ENCODE measurements at regions not wholly inside any gene's neighbourhood (a gene's known extent, or its start where the extent isn't known, plus 50 kb on each side); places are given as distances from the start of the nearest gene placed in this dataset.
A peak's percentile ranks its signal among the peaks of the same experiment; 100 is the strongest.

GRCh38 chr11:69930081-69931059 lies 111.2 kb upstream of the FGF3 start:
- no peaks in the 10 kb centered on the region for H3K9me3 ChIP-seq (ENCODE audit: control insufficient read depth, low read length)
- no peaks in the 10 kb centered on the region for H3K36me3 ChIP-seq (ENCODE audit: control insufficient read depth in 1 of 2, insufficient read depth in 2 of 2, low read length in 1 of 2)
- no peaks in the 10 kb centered on the region for H3K27me3 ChIP-seq (ENCODE audit: control insufficient read depth in 1 of 2, insufficient read depth in 2 of 2, low read length in 1 of 2)
- H3K4me1 ChIP-seq (ENCODE audit: control insufficient read depth in 1 of 2, insufficient read depth in 2 of 2, low read length in 2 of 2) = no peaks in the 10 kb centered on the region
- intact Hi-C loops (cut with DNase I) = no loop called here
- WGBS, 2 donors = 93 to 94% methylated on average over 20 of the region's 20 CpGs
- peak; percentile 12 for ATAC-seq (ENCODE audit: low FRiP score)
- no peak overlapping the region for H3K27ac ChIP-seq (ENCODE audit: low read depth in 1 of 2, low read length in 2 of 2)
- H3K4me3 ChIP-seq (ENCODE audit: low read length in 2 of 2) = no peak overlapping the region
- peak; percentile 39 to 58 for DNase-seq

DNA sequence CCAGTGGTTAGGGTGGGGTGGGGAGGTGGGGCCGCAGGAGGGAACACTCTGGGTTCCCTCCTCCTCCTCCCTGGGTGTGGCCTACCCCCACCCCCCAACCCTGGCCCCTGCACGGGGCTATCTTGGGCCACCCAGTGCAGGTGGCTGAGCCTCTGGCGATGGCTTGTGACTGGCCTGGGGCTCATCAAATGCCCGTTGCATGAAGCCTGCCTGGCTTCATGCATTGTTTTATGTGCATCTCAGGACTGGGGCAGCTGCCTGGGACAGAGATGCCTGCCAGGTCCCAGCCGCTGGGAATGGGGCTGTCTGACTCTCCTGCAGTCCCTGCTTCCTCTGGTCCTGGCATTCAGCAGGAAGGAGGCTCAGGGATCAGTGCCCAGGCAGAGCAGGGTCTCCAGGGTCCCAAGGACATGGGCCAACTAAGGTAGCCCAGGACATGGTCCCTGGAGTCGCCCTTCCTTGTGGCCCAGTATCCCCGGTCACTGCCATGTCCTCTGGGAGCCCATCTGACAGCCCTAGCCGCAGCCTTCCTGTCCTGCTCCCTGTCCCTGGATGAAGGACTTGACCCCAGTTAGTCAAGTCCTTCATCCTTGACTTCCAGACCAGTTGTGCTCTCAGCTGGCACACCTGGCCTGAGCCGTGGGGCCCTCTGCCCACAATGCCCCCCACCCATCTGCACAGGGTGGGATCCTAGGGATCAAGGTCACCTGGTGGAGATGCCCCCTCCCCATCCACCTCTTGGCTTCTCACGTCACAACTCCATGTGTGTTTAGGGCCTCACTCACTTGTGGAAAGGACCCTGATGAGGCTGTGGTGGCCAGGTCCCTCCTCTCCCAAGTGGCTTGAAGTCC lies 112.1 kb upstream of the FGF3 start:
- 80 to 81% methylated on average over 10 of the region's 10 CpGs for WGBS, 2 donors
- no peak overlapping the region for H3K27ac ChIP-seq (ENCODE audit: low read depth in 1 of 2, low read length in 2 of 2)
- intact Hi-C loops (cut with DNase I) = no loop called here
- H3K4me1 ChIP-seq (ENCODE audit: control insufficient read depth in 1 of 2, insufficient read depth in 2 of 2, low read length in 2 of 2) = no peaks in the 10 kb centered on the region
- H3K27me3 ChIP-seq (ENCODE audit: control insufficient read depth in 1 of 2, insufficient read depth in 2 of 2, low read length in 1 of 2) = no peaks in the 10 kb centered on the region
- H3K9me3 ChIP-seq (ENCODE audit: control insufficient read depth, low read length) = no peaks in the 10 kb centered on the region
- H3K4me3 ChIP-seq (ENCODE audit: low read length in 2 of 2) = no peak overlapping the region
- H3K36me3 ChIP-seq (ENCODE audit: control insufficient read depth in 1 of 2, insufficient read depth in 2 of 2, low read length in 1 of 2) = no peaks in the 10 kb centered on the region
- ATAC-seq (ENCODE audit: low FRiP score) (peak; percentile 9), DNase-seq (peak; percentile 33 to 43)

DNA sequence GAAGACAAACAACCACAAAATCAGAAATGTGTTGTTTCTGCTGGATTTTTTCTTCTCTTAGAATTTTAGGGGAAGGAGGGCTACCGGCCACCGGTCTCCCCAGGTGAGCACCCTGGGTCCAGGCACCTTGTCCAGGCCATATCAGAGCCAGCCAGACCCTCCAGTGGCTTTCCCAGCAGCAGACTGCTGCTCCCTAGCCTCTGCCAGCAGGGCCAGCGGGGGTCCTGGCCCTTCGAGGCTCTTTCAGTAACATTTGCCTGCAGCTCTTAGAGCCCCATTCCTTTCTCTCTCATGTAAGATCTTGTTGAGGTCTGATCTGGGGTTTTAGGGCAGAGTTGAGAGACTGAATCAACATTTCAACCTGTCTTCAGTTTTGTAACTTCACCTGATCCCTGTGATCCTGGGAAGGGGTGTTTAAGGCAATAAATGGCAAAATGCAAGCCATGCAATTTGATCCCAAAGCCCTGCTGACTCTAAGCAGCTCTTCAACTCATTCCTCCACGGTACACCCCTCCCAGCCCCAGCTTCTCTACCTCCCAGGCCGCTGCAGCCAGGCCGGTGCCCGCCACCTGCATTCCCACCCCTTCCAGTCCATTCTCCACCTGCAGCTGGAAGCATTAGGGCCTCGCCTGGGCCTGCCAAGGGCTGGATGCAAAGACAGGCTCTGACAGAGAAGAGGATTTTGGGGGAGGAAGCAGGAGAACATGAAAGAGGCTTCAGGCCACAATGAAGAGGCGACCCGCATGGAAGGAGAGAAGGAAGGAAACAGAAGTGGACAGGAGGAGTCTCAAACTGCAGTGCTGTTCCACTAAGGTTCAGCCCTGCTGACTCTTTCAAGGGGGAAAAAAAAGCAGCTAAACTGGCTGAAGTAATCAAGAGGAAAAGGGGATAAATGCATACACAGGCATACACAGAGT lies 113.0 kb upstream of the FGF3 start:
- Histone ChIP-seq H3K9me3 (ENCODE audit: control insufficient read depth, low read length) (no peaks in the 10 kb centered on the region), H3K36me3 (ENCODE audit: control insufficient read depth in 1 of 2, insufficient read depth in 2 of 2, low read length in 1 of 2) (no peaks in the 10 kb centered on the region), H3K4me1 (ENCODE audit: control insufficient read depth in 1 of 2, insufficient read depth in 2 of 2, low read length in 2 of 2) (no peaks in the 10 kb centered on the region), H3K27ac (ENCODE audit: low read depth in 1 of 2, low read length in 2 of 2) (no peak overlapping the region), H3K4me3 (ENCODE audit: low read length in 2 of 2) (no peak overlapping the region), H3K27me3 (ENCODE audit: control insufficient read depth in 1 of 2, insufficient read depth in 2 of 2, low read length in 1 of 2) (no peaks in the 10 kb centered on the region)
- no peak for ATAC-seq (ENCODE audit: low FRiP score)
- DNase-seq = peak; percentile 17 to 55
- WGBS, 2 donors = 92 to 95% methylated on average over 11 of the region's 11 CpGs
- intact Hi-C loops (cut with DNase I) = no loop called here

DNA sequence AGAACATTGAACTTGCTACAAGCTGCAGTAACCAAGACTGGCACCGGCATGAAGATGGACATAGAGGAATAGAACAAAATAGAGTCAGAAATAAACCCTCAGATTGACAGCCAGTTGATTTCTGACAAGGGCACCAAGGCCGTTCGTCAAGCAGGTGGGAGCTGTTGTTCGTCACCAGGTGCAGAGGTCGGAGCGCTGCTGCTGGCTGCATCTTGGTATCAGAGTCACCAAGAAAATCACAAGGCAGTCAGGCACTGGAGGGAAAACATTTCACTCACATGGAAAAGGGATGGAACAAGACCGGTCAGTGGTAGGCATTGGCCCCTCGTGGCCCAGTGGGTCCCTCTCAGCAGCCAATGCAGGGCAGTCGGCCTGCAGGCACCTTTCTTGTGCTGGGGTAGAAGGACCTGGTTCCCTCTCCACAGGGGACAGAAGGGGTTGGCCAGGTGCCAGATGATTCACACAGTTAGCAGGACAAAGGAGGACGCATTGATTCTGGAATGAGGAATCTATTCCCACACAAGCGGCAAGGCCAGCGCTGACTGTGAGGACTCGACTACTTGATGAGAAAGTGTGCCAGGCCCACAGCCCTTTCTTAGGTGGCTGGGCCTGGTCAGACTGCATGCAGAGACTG lies 115.8 kb upstream of the FGF3 start:
- Histone ChIP-seq H3K27me3 (ENCODE audit: control insufficient read depth in 1 of 2, insufficient read depth in 2 of 2, low read length in 1 of 2) (no peaks in the 10 kb centered on the region), H3K4me3 (ENCODE audit: low read length in 2 of 2) (no peak overlapping the region), H3K9me3 (ENCODE audit: control insufficient read depth, low read length) (no peaks in the 10 kb centered on the region), H3K36me3 (ENCODE audit: control insufficient read depth in 1 of 2, insufficient read depth in 2 of 2, low read length in 1 of 2) (no peaks in the 10 kb centered on the region), H3K27ac (ENCODE audit: low read depth in 1 of 2, low read length in 2 of 2) (no peak overlapping the region), H3K4me1 (ENCODE audit: control insufficient read depth in 1 of 2, insufficient read depth in 2 of 2, low read length in 2 of 2) (no peaks in the 10 kb centered on the region)
- DNase-seq (peak; percentile 48 to 77), ATAC-seq (ENCODE audit: low FRiP score) (no peak)
- 93 to 94% methylated on average over 13 of the region's 13 CpGs for WGBS, 2 donors
- intact Hi-C loops (cut with DNase I) = no loop called here

- ATAC-seq (ENCODE audit: low FRiP score) = no peak
- intact Hi-C loops (cut with DNase I) = no loop called here
Measured at GRCh38 chr11:69935941-69936505, 116.8 kb upstream of the FGF3 start.

GRCh38 chr11:69936771-69937170 lies 117.6 kb upstream of the FGF3 start:
- H3K36me3 ChIP-seq (ENCODE audit: control insufficient read depth in 1 of 2, insufficient read depth in 2 of 2, low read length in 1 of 2) = no peaks in the 10 kb centered on the region
- DNase-seq (no peak), ATAC-seq (ENCODE audit: low FRiP score) (no peak)
- H3K9me3 ChIP-seq (ENCODE audit: control insufficient read depth, low read length) = no peaks in the 10 kb centered on the region
- intact Hi-C loops (cut with DNase I) = no loop called here
- no peaks in the 10 kb centered on the region for H3K27me3 ChIP-seq (ENCODE audit: control insufficient read depth in 1 of 2, insufficient read depth in 2 of 2, low read length in 1 of 2)
- 86 to 89% methylated on average over 2 of the region's 2 CpGs for WGBS, 2 donors
- H3K4me1 ChIP-seq (ENCODE audit: control insufficient read depth in 1 of 2, insufficient read depth in 2 of 2, low read length in 2 of 2) = no peaks in the 10 kb centered on the region
- H3K27ac ChIP-seq (ENCODE audit: low read depth in 1 of 2, low read length in 2 of 2) = no peak overlapping the region
- no peak overlapping the region for H3K4me3 ChIP-seq (ENCODE audit: low read length in 2 of 2)

More at GRCh38 chr11:69935941-69936505, 116.8 kb upstream of the FGF3 start:
- no peaks in the 10 kb centered on the region for H3K4me1 ChIP-seq (ENCODE audit: control insufficient read depth in 1 of 2, insufficient read depth in 2 of 2, low read length in 2 of 2)
- H3K9me3 ChIP-seq (ENCODE audit: control insufficient read depth, low read length) = no peaks in the 10 kb centered on the region
- no peaks in the 10 kb centered on the region for H3K27me3 ChIP-seq (ENCODE audit: control insufficient read depth in 1 of 2, insufficient read depth in 2 of 2, low read length in 1 of 2)
- no peak for DNase-seq
- no peak overlapping the region for H3K4me3 ChIP-seq (ENCODE audit: low read length in 2 of 2)
- H3K36me3 ChIP-seq (ENCODE audit: control insufficient read depth in 1 of 2, insufficient read depth in 2 of 2, low read length in 1 of 2) = no peaks in the 10 kb centered on the region
- H3K27ac ChIP-seq (ENCODE audit: low read depth in 1 of 2, low read length in 2 of 2) = no peak overlapping the region

DNA sequence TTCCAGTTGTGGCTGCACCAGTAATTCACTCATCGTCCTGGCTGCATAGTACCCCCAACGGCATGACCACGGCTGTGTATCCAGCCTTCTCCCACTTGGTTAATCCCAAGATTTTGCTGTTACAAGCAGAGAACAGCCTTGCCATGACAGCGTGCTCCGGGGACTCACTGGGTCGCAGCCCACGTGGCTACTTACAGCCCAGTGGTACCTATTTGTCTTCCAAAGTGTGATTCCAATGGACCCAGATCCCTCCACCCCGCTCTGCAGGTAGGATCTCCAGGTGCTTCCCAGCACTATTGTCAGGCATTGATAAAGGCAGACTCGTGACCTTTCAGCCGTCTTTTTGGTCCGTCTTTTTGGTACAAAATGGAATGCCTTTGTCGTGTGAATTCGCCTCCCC lies 119.0 kb upstream of the FGF3 start:
- ATAC-seq (ENCODE audit: low FRiP score) = no peak
- 93 to 96% methylated on average over 13 of the region's 13 CpGs for WGBS, 2 donors
- intact Hi-C loops (cut with DNase I) = no loop called here
- Histone ChIP-seq H3K27me3 (ENCODE audit: control insufficient read depth in 1 of 2, insufficient read depth in 2 of 2, low read length in 1 of 2) (no peaks in the 10 kb centered on the region), H3K4me3 (ENCODE audit: low read length in 2 of 2) (no peak overlapping the region), H3K36me3 (ENCODE audit: control insufficient read depth in 1 of 2, insufficient read depth in 2 of 2, low read length in 1 of 2) (no peaks in the 10 kb centered on the region), H3K4me1 (ENCODE audit: control insufficient read depth in 1 of 2, insufficient read depth in 2 of 2, low read length in 2 of 2) (no peaks in the 10 kb centered on the region), H3K27ac (ENCODE audit: low read depth in 1 of 2, low read length in 2 of 2) (peak overlapping the region in 1 of 2 donors; percentile 0), H3K9me3 (ENCODE audit: control insufficient read depth, low read length) (no peaks in the 10 kb centered on the region)
- peak; percentile 16 to 47 for DNase-seq

All from aorta (tissue), 5 donors.